Esophagus muscularis mucosa (tissue), 4 donors: ENCODE measurements at regions not wholly inside any gene's neighbourhood (a gene's known extent, or its start where the extent isn't known, plus 50 kb on each side); places are given as distances from the start of the nearest gene placed in this dataset.

Source experiments
- DNase-seq: peaks from one replicate; pipeline ENCODE4 v3.0.0-alpha.2; 2017; ENCODE audit errors: extremely low spot score
- H3K27ac ChIP-seq, 4 donors: fragments of 200-600 bp; sonication (generic); replicated peaks in 1 of 4; 1 replicate in 3 of 4; 2 replicates in 1 of 4; pipeline ENCODE4 v1.5.1; 2016 to 2019; ENCODE audit warnings: mild to moderate bottlenecking in 1 of 4
- H3K27me3 ChIP-seq, 4 donors: fragments of 200-600 bp; sonication (generic); one replicate each; pipeline versions ENCODE4 v1.5.1 to v1.6.0; 2016 to 2019
- H3K36me3 ChIP-seq, 4 donors: fragments of 200-600 bp; sonication (generic); one replicate each; pipeline ENCODE4 v1.5.1; 2016 to 2019
- H3K4me1 ChIP-seq, 4 donors: fragments of 200-600 bp; sonication (generic); one replicate each; pipeline ENCODE4 v1.5.1; 2016 to 2019
- H3K4me3 ChIP-seq, 4 donors: fragments of 200-600 bp; sonication (generic); 1 replicate in 2 of 4; 2 replicates in 2 of 4; pipeline ENCODE4 v1.5.1; 2016 to 2019; ENCODE audit warnings: mild to moderate bottlenecking in 4 of 4, moderate library complexity in 1 of 4
- H3K9me3 ChIP-seq, 4 donors: fragments of 200-600 bp; sonication (generic); 1 replicate in 3 of 4; 2 replicates in 1 of 4; pipeline ENCODE4 v1.5.1; 2016 to 2019
- CTCF ChIP-seq, 3 experiments: fragments of 200-600 bp in 2 of 3; fragments of 450-650 bp in 1 of 3; sonication (generic) in 2 of 3; IDR thresholded peaks; one replicate each; pipeline ENCODE4 v1.5.1; 2017 to 2019; ENCODE audit warnings: antibody characterized with exemption in 3 of 3, mild to moderate bottlenecking in 2 of 3, moderate library complexity in 1 of 3
- EP300 ChIP-seq: sonication (generic); formaldehyde crosslinking; IDR thresholded peaks from one replicate; pipeline ENCODE4 v1.6.1; 2017; ENCODE audit warnings: antibody characterized with exemption
- POLR2A ChIP-seq: fragments of 450-650 bp; IDR thresholded peaks from one replicate; pipeline ENCODE4 v1.6.1; 2017; ENCODE audit warnings: antibody characterized with exemption, moderate library complexity, mild to moderate bottlenecking, low read depth
- POLR2AphosphoS5 ChIP-seq, 2 donors: sonication (generic); formaldehyde crosslinking; IDR thresholded peaks; one replicate each; pipeline ENCODE4 v1.6.1; 2017; ENCODE audit warnings: antibody characterized with exemption in 2 of 2
- WGBS: methylation state at CpG from one replicate; pipeline ENCODE4 v1.1.5; 2018; 5-methylcytosine and 5-hydroxymethylcytosine counted together
- intact Hi-C: fragments of 100-400 bp; cut with DNase I; formaldehyde crosslinking; loops from one replicate; pipeline ENCODE4 v1.15.1; 2023

- H3K27ac ChIP-seq: no peak overlapping the region
- no peak for DNase-seq
- no peak for TF ChIP-seq POLR2AphosphoS5 (IDR thresholded peaks at IDR 0.05)
- TF ChIP-seq EP300: no peak
- TF ChIP-seq POLR2A: no peak
- no peak for TF ChIP-seq CTCF (IDR thresholded peaks at IDR 0.05)
- 97% methylated on average over 2 of the region's 2 CpGs for WGBS
- H3K4me1 ChIP-seq: no peaks in the 10 kb centered on the region
- H3K36me3 ChIP-seq: no peaks in the 10 kb centered on the region
- H3K27me3 ChIP-seq: no peaks in the 10 kb centered on the region
- no peak overlapping the region for H3K4me3 ChIP-seq
- no peaks in the 10 kb centered on the region for H3K9me3 ChIP-seq
- intact Hi-C loops: no loop called here
Observed at GRCh38 chr7:46032942-46033341, 111.9 kb upstream of the IGFBP3 start.

GRCh38 chr7:46032353-46032752 lies 111.3 kb upstream of the IGFBP3 start:
- TF ChIP-seq CTCF (IDR thresholded peaks at IDR 0.05) (no peak), POLR2A (no peak), EP300 (no peak), POLR2AphosphoS5 (IDR thresholded peaks at IDR 0.05) (no peak)
- intact Hi-C loops: no loop called here
- H3K4me1 ChIP-seq: no peaks in the 10 kb centered on the region
- no peak overlapping the region for H3K4me3 ChIP-seq
- DNase-seq: no peak
- no peaks in the 10 kb centered on the region for H3K27me3 ChIP-seq
- no peak overlapping the region for H3K27ac ChIP-seq
- WGBS: 90% methylated on average over 6 of the region's 6 CpGs
- H3K36me3 ChIP-seq: no peaks in the 10 kb centered on the region
- H3K9me3 ChIP-seq: no peaks in the 10 kb centered on the region

GRCh38 chr7:46029111-46029704 lies 108.1 kb upstream of the IGFBP3 start:
- no peaks in the 10 kb centered on the region for H3K36me3 ChIP-seq
- no peaks in the 10 kb centered on the region for H3K4me1 ChIP-seq
- no peaks in the 10 kb centered on the region for H3K27me3 ChIP-seq
- 89% methylated on average over 2 of the region's 2 CpGs for WGBS
- no peak for DNase-seq
- H3K4me3 ChIP-seq: no peak overlapping the region
- H3K27ac ChIP-seq: no peak overlapping the region
- H3K9me3 ChIP-seq: no peaks in the 10 kb centered on the region
- intact Hi-C loops: no loop called here
- no peak for TF ChIP-seq POLR2AphosphoS5 (IDR thresholded peaks at IDR 0.05)
- no peak for TF ChIP-seq CTCF (IDR thresholded peaks at IDR 0.05)
- no peak for TF ChIP-seq EP300
- TF ChIP-seq POLR2A: no peak

GRCh38 chr7:46028246-46028645 lies 107.2 kb upstream of the IGFBP3 start:
- Histone ChIP-seq H3K4me3 (no peak overlapping the region), H3K36me3 (no peaks in the 10 kb centered on the region), H3K27ac (no peak overlapping the region), H3K9me3 (no peaks in the 10 kb centered on the region), H3K4me1 (no peaks in the 10 kb centered on the region), H3K27me3 (no peaks in the 10 kb centered on the region)
- 100% methylated on average over 1 of the region's 1 CpG for WGBS
- TF ChIP-seq CTCF (IDR thresholded peaks at IDR 0.05): no peak
- TF ChIP-seq POLR2A: no peak
- no peak for TF ChIP-seq POLR2AphosphoS5 (IDR thresholded peaks at IDR 0.05)
- no peak for TF ChIP-seq EP300
- DNase-seq: no peak
- intact Hi-C loops: no loop called here

GRCh38 chr7:46026741-46027140 lies 105.7 kb upstream of the IGFBP3 start:
- no peak overlapping the region for H3K4me3 ChIP-seq
- H3K36me3 ChIP-seq: no peaks in the 10 kb centered on the region
- no peaks in the 10 kb centered on the region for H3K27me3 ChIP-seq
- no peaks in the 10 kb centered on the region for H3K4me1 ChIP-seq
- no peaks in the 10 kb centered on the region for H3K9me3 ChIP-seq
- H3K27ac ChIP-seq: no peak overlapping the region
- no peak for TF ChIP-seq POLR2A
- 100% methylated on average over 1 of the region's 1 CpG for WGBS
- no peak for DNase-seq
- intact Hi-C loops: no loop called here
